NCI-H2081 (cell line): ENCODE measurements at regions not wholly inside any gene's neighbourhood (a gene's known extent, or its start where the extent isn't known, plus 50 kb on each side); places are given as distances from the start of the nearest gene placed in this dataset.

Experiments
- DNase-seq, 2 experiments: peaks; one replicate each; lab custom pipeline; 2025; lab: John Stamatoyannopoulos, UW

DNA sequence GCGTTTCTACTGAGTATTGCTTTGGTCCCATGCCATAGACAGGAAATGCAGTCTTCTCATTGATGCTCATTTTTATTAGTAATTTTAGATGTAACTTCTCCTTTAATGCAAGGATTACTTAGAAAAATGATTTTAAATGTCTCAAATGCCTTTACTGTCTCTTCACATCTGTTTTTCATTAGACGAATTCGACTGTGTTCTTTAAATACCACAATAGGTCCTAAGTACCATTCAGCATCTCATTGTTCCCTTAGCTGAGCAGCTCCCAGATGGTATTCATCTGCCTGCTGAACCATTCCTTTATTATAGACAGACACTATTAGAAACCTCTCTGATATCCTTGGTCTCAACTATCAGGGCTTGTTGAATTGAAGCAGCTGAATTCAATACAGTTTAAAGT lies 113.6 kb downstream of the LSMEM1 start:
- DNase-seq = no peak

DNA sequence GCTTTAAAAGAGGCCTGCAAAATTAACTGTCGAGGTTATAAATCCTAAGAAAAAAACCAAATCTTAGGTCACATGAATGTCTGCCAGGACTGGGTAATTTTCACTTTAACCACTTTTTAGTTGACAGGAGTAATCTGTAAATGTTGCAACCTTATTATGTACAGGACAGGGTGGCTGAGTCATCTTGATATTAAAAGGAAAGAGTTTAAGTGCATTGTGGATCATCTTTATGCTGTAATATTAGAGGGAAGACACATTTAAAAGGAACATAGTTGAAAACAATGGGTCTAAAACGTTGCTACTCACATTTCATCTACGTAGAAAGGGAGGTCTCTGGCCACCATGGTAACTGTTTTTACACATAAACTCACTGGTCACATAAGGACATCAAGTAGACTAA lies 115.5 kb downstream of the LSMEM1 start:
- no peak for DNase-seq

DNA sequence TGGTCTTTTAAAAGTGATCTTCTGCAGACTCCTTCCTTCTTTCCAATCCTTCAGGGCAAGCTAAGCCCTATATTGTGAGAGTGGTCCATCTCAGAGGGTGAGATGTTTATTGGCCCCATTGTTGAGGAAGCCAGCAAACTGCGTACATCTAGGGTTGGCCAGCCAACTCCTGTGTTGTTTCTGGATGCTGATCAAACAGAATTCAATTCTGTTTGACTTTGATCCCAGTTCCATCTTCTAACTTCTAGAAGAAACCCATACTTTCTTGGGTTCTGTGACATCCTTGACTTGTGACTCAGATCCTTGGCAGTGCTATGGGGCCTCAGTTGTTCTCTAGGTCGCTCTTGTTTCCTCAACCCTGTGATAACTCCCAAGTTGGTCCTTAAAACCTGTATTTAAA lies 116.2 kb downstream of the LSMEM1 start:
- no peak for DNase-seq

DNA sequence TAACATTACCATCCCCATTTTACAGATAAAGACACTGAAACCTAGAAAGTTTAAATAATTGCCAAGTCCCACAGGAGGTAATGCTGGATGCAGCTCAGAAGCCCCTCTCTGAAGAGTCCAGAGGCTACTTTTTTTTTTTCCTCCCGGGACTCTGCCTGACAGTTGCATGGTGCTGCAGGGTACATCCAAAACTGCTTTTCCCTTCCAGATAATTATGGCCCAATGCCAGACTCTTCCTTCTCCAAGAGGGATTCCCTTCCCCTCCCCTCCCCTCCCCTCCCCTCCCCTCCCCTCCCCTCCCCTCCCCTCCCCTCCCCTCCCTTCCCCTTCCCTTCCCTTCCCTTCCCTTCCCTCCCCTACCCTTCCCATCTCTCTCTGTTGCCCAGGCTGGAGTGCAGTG lies 122.9 kb downstream of the LSMEM1 start:
- no peak for DNase-seq

- DNase-seq = no peak
These were observed 129.8 kb downstream of the LSMEM1 start for GRCh38 chr7:112610636-112611035.

DNA sequence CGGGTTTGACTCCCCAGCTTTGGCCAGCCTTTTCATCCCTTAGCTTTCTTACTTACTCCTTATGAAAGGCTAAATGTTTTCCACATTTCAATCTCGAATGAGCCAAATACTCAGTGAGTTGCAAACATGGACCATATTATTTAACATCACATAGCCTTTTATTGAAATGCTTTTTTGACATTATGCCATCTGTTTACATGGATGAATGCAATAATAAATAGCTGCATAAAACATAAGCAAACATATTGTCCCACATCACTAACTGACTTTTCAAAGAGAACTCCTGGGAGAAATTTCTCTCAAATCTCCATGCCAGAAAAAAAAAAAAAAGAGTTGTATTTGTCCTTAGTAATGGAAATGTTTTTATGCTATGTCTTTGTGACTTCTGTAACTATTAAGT lies 134.9 kb downstream of the LSMEM1 start:
- no peak for DNase-seq

GRCh38 chr7:112616295-112616694 lies 135.5 kb downstream of the LSMEM1 start:
- no peak for DNase-seq

DNA sequence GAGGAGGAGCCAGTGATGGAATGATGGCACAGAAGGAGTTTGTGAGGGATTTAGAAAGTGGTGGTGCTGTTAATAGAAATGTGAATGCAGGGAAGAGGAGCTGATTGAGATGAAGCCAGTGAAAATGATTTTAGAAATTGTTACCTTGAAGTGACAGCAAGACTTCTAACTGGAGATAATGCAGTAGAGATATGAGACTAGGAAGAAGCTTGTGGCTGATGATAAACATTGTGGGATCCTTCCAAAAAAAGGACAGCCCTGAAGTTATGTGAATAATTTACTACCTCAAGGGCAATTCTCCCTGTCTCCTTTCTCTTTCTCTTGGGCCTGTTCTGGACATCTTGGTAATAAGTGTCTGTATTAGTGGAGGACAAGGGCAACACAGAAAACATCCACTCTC lies 138.6 kb downstream of the LSMEM1 start:
- DNase-seq = no peak

DNA sequence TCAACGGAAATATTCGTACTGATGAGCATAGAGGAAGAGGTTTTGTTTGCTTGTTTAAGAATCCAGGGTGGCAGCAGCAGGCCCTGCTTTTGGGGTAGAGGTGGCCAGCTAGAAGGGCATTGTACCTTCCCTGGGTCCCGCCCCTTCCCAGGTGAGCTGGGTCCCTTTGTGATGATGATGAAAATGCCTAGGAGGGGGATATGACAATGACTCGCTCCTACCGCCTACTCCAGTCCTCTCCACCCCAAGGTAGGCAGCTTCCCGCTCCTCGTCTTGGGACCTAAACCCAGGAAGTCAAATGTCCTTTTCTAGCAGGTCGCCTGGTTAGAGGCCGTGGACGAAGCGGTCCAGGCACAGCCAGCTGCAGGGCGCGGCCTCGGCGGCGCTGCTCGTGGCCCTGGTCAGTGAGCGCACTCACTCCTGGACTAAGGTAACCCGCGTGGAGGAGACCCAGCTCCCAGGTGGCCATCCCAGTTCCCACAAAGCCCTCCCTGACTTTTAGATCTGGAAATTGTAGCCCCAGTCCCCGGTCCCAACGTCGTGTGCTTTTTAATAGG lies 141.4 kb downstream of the LSMEM1 start:
- no peak for DNase-seq

DNA sequence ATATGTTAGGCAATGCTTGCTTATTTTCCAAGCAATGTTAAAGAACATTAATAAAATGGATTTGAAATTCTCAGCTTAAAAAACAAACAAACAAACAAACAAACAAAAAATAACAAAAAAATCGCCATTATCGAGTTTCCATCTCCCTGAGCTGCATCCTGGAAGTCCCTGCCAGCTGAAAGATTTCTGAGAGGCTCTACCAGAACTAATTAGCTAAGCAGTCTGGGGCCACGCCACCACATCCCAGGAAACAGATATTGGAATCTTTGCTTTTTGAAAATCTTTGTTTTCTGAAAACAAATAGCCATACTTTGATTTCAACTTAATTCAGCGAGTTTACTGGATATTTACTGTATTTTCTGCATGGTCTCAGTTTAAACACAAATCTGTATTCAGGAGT lies 143.6 kb downstream of the LSMEM1 start:
- DNase-seq = no peak

GRCh38 chr7:112630565-112630964 lies 149.8 kb downstream of the LSMEM1 start:
- no peak for DNase-seq

- DNase-seq = no peak
These were observed 153.3 kb downstream of the LSMEM1 start for GRCh38 chr7:112634107-112634506.

- DNase-seq = no peak
These were observed 154.5 kb downstream of the TMEM168 start for GRCh38 chr7:112635742-112636141.

GRCh38 chr7:112638675-112639400 lies 151.4 kb downstream of the TMEM168 start:
- no peak for DNase-seq

GRCh38 chr7:112640685-112641084 lies 149.5 kb downstream of the TMEM168 start:
- no peak for DNase-seq

GRCh38 chr7:112646783-112647182 lies 143.4 kb downstream of the TMEM168 start:
- no peak for DNase-seq

- DNase-seq = no peak
These were observed 141.4 kb downstream of the TMEM168 start for GRCh38 chr7:112648781-112649180.

DNA sequence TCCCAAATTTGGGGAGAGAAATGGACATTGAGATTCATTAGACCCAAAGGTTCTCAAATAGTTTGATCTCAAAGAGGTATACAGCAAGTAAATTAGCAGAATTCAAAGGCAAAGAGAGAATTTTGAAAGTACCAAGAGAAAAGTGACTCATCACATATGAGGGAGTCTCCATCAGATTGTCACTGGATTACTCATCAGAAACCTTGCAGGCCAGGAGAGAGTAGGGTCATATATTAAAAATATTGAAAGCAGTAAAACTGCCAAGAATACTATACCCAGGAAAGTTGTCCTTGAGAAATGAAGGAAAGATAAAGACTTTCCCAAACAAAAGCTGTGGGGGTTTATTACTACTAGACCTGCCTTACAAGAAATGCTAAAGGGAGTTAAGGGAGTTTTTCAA lies 140.6 kb downstream of the TMEM168 start:
- DNase-seq = no peak

- DNase-seq = no peak
These were observed 135.6 kb downstream of the TMEM168 start for GRCh38 chr7:112654322-112655216.

GRCh38 chr7:112665709-112666108 lies 124.5 kb downstream of the TMEM168 start:
- no peak for DNase-seq

DNA sequence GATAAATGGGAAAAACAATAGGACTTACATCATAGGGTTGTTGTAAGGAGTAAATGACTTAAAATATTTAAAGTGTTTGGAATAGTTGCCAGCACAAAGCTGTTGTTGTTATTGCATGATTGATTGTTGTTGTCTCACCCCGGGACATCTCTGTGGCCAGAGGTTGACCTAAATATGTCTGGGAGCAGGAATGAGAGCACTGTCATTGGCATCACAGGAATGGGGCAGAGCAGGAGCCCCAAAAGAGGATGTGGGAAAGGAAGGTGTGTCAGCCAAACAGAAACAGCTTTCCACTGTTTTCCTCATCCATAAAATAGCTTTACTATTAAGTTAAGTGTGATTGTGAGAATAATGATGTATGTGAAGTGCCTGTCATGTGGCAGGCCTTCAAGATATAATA lies 121.6 kb downstream of the TMEM168 start:
- no peak for DNase-seq

GRCh38 chr7:112669306-112669705 lies 120.9 kb downstream of the TMEM168 start:
- no peak for DNase-seq

- DNase-seq = no peak
These were observed 120.0 kb downstream of the TMEM168 start for GRCh38 chr7:112670193-112670592.
